NCI-H460 (cell line): ENCODE measurements at regions not wholly inside any gene's neighbourhood (a gene's known extent, or its start where the extent isn't known, plus 50 kb on each side); places are given as distances from the start of the nearest gene placed in this dataset.

Experiments used
- DNase-seq: peaks from one replicate; pipeline ENCODE4 v3.0.0-alpha.2; 2016; ENCODE audit warnings: low read depth; ENCODE audit errors: extremely low read depth

DNA sequence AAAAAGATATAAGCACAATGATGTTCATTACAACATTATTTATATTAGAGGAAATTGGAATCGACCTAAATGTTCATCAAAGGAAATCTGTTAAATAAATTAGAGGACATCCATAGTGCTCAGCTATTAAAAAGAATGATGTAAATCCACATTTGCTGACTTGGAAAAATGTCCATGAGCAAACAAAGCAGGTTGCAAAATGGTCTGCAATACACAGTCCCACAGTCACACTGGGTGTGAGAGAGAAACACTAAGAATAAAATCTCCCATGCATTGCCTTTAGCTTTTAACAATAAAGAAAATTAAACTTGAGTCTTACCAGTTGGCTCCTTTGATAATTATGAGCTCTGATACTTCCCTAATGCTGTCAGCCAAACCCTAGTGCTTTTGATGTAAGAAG, 811.1 kb upstream of the SALL3 start:
- DNase-seq: no peak

DNA sequence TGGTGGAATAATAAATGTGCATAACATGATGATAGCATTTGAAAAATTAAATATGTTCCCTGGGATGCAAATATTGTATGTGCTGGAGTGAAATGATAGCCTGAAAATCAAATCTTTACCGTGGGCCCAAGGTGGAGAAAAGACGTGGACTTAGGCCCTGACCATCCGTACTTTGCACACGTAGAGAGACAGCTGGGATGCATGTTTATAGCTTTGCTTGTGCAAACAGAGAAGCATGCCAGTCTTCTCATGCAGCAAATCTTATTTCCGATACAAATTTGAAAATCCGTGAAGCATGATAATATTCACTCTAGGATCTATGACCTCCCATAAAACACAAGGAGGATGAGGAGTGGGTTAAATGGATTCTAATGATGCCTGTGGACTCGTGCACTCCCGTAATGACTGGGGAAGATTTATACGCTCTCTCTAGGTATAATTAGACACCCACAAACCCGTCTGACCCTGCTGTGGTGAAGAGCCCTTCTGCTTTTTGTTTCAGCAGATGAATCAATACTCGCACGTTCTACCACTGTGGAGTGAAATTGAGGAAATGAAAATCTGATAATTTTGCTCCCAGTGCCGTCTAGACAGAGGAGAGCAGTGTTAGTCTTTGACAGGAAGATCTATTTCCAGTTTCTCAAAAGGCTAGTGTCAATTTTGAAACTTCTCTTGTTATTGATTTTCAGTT, 810.3 kb upstream of the SALL3 start:
- no peak for DNase-seq

DNA sequence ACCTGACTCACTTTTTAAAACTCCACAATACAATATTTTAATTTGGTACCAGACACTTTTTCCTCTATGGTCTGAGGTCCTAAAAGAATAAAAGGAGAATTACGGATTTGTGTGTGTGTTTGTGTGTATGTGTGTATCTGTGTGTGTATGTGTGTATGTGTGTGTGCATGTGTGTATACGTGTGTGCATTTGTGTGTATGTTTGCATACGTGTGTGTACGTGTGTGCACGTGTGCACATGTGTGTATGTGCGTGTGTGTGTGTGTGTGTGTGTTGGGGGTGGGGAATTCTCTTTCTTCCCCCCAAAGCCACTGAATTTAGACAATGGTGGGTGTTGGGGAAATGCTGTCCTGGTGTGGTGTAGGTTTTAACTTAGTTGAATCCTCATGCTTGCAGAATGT, 807.7 kb upstream of the SALL3 start:
- no peak for DNase-seq

DNA sequence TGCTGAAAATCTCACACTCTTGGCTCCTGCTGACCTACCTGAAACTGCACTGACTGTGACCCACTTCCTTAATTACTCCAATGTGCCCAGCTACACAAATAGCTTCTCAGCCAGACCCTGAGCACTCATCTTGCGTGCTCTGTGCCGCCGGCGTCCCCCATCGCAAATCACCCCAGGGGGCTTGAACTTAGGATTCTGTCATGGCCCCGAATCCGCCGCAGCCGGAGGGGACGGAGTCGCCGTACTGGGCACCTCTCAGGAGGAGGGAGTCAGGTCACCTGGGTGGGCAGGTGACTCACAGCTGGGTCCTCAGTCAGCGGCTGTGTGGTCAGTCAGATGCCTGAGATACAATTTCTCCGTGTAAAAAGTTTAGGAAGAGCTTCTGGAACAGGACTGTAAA, 804.9 kb upstream of the SALL3 start:
- DNase-seq: no peak

- no peak for DNase-seq
Measured at GRCh38 chr18:78178812-78179211, 800.8 kb upstream of the SALL3 start.

DNA sequence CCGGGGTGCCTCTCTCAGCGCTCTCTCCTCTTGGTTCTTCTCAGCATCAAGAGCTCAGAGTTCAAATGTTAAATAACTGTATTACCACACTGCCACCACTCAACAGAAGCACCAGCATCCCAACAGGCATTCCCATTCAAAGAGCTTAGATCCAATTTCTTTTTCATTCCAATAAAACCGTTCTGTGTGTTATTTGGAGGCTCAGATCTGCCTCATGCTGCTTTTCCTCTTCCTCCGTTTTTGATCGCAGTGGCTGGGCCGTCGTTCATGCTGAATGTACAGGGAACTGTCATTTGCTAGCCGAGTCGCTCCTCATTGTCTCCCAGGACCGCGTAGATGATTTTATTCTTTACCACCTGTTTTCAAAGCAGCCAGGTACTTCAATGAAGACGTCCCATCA, 798.9 kb upstream of the SALL3 start:
- no peak for DNase-seq

GRCh38 chr18:78183815-78184214, 795.8 kb upstream of the SALL3 start:
- DNase-seq: no peak

DNA sequence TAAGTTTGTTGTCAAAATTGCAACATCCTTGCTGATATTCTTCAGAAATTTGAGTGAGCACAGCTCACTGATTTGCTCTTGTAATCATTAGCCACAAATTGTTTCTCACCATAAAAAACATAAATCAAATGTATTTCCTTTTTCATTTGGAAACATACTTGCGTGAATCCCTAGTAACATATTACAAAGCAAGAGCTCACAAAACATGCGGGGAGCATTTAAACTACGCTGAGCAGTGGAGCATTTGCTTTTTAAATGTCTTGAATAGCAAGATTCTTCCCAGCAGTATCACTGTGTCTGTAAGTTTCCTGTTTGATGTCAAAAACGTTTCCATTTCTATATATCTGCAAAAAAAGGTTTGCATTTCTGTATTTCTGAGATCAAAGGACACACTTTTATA, 788.3 kb upstream of the SALL3 start:
- no peak for DNase-seq

GRCh38 chr18:78192054-78192453, 787.6 kb upstream of the SALL3 start:
- DNase-seq: no peak

DNA sequence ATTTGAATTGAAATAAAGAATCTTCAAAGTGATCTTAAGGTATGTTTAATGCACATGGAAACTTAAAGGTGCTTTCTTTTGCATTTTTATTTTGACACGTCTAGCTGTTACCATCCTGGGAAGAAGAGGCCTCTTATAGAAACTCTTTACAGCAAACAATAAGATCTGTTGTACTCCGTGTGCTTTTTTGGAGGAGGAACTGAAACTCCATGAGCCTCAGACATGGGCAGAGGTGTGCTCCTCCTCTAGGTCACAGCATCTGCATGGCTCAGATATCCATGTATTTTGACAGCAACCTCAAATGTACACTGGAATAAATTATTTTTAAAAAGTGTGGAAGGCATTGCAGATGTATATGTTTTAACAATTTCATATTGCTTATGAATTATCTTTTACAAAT, 783.3 kb upstream of the SALL3 start:
- DNase-seq: no peak

DNA sequence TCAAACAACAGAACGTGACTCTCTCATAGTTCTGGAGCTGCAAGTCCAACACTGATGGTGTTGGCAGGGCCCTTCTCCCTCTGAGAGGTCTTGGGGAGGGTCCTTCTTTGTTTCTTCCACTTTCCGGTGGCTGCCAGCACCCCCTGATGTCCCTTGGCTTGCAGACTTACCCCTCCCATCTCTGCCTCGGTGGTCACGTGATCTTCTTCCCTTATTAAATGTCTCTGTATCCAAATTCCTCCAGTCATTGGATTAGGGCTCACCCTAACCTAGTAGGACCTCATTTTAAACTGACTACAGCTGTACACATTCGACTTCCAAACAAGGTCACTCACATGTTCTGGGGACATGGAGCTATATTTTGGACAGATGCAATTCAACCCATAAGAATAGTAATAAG, 780.6 kb upstream of the SALL3 start:
- no peak for DNase-seq

GRCh38 chr18:78199611-78200010, 780.0 kb upstream of the SALL3 start:
- no peak for DNase-seq

DNA sequence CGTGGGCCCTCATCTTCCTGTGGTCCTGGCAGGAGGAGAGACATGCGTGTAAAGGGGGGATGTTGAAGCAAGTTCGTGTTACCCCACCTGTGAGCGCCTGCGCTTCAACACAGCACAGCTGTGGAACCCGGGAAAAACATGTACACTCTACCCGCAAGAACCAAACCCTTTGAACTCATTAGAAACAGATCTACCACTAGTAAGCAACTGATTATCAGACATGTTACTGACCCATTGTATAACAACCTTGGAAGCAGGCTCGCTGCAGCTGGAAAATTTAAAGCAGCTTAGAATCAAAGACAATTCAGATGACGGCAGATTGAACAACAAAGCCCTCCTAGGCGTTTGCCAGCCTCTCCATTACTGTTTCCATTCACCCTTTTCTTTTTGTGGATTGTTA, 771.7 kb upstream of the SALL3 start:
- DNase-seq: no peak

GRCh38 chr18:78208461-78208860, 771.2 kb upstream of the SALL3 start:
- no peak for DNase-seq

DNA sequence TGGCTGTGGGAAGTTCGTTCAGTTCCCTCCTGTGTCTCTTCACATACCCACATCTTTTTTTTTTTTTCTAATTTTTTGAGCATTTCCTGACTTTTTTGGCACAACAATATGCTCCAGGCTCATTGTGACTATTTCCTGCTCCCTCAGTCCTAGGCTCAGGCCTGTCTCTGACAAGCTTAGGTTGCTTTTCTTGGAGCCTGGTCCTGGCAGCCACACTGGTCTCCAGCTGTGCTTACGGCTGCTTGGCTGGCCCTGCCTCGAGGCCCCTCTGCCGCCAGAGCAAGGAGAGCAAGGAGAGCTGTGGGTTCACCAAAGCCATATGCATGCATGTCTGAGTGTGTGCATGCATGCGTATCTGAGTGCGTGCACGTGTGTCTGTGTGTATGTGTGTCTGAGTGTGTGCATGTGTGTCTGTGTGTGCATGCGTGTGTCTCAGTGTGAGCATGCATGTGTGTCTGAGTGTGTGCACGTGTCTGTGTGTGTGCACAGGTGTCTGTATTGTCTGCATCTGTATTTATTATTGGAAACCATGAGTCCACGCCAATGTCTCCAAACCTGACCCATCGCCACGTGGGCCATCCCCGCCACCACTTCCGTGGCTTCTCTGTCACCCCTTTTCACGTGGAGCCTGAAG, 766.1 kb upstream of the SALL3 start:
- DNase-seq: no peak

GRCh38 chr18:78221496-78221895, 758.1 kb upstream of the SALL3 start:
- no peak for DNase-seq

- no peak for DNase-seq
Measured at GRCh38 chr18:78228974-78229373, 750.6 kb upstream of the SALL3 start.

- DNase-seq: no peak
Measured at GRCh38 chr18:78230911-78231310, 748.7 kb upstream of the SALL3 start.

DNA sequence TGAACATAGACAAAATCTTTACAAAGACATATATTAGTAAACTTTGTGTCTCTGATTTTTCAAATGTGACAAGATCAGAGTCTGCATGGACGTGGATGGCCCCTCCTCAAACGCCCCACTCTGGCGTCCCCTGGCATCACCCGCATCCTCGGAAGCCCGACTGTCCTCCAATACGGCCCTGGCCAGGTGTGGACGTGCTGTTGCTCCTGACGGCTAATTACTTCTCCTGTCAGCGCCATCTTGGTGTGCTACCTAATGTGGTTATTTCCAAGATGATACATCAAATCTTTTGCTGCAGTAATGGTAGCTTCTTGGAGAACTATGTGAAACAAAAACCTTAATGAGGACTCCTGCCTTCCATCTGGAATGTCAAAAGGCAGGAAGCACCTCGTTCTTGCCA, 747.4 kb upstream of the SALL3 start:
- no peak for DNase-seq

DNA sequence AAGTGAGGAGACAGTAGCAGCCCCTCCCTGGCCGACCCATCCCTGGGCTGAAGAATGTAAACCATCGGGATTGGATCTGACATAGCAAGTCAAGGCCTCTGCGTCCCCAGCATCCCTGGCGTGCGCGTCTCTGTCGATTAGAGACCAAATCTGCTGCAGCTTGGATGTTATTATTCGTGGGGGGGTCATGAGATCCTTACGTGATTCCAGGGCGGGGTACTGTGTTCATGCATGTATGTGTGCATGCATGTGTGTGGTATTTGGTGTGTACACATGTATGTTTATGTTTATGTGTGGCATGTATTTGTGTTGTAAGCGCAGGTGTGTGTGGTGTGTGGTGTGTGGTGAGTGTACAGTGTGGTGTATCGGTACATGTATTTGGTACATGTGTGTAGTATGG, 741.8 kb upstream of the SALL3 start:
- no peak for DNase-seq

GRCh38 chr18:78238404-78239089, 741.1 kb upstream of the SALL3 start:
- DNase-seq: no peak

DNA sequence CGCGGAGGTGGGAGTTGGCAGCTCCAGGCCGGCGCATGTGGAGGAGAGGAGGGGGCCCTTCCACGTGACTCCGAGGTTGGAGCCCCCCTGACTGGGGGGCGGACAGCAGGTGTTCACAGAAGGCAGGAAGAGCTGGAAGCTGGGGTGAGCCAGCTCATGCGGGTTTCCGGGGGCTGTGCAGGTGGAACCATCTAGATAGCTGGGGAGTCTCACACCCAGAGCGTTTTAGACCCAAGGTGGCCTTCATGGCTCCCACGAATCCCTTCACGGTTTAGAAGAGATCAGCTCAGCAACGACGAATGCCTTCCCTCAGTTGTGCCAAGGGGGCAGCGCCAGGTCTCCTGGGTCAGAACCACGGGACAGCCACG, 740.5 kb upstream of the SALL3 start:
- no peak for DNase-seq
